IMR-90 (cell line): ENCODE measurements at regions not wholly inside any gene's neighbourhood (a gene's known extent, or its start where the extent isn't known, plus 50 kb on each side); places are given as distances from the start of the nearest gene placed in this dataset.

Experiments used
- ATAC-seq: fragments of 200-7000 bp; cut with Tn5 transposase; 2 replicates; pipeline ENCODE4 v1.9.1; 2020; ENCODE audit warnings: low read depth, mild to moderate bottlenecking, moderate library complexity
- BruUV-seq: library from RNA; stranded (reverse); fragments of 400-500 nt; replicated peaks from 2 replicates; lab custom pipeline; 2021; lab: Mats Ljungman, UMichigan
- CTCF ChIA-PET: fragments of 300-600 bp; formaldehyde crosslinking; extraction: SDS; loops from one replicate; lab custom pipeline; 2021; ENCODE audit warnings: antibody characterized with exemption; lab: Yijun Ruan, JAX
- POLR2A ChIA-PET: fragments of 300-600 bp; sonication (Branson Sonifier 250); formaldehyde crosslinking; loops from one replicate; lab custom pipeline; 2022; ENCODE audit warnings: antibody characterized with exemption; ENCODE audit not compliant: unreplicated experiment; lab: Charles Lee
- DNase-seq: peaks from one replicate; pipeline ENCODE4 v3.0.0; 2013
- H2AFZ ChIP-seq: replicated peaks from 2 replicates; pipeline ENCODE3; 2013; ENCODE audit warnings: low read length, mild to moderate bottlenecking; ENCODE audit not compliant: poor library complexity
- H2AK5ac ChIP-seq: 2 replicates; pipeline ENCODE4 v1.6.1; 2013; ENCODE audit warnings: low read depth, low read length, inconsistent platforms
- H2AK9ac ChIP-seq: replicated peaks from 2 replicates; pipeline ENCODE3; 2013; ENCODE audit warnings: mild to moderate bottlenecking, low read depth, low read length, moderate library complexity; ENCODE audit not compliant: poor library complexity
- H2BK120ac ChIP-seq: 2 replicates; pipeline ENCODE4 v1.6.1; 2013; ENCODE audit warnings: low read depth, low read length, inconsistent platforms
- H2BK15ac ChIP-seq: 3 replicates; pipeline ENCODE4 v1.6.1; 2013; ENCODE audit warnings: low read depth, low read length, inconsistent platforms
- H2BK20ac ChIP-seq: 2 replicates; pipeline ENCODE4 v1.6.1; 2013; ENCODE audit warnings: low read depth, mild to moderate bottlenecking, inconsistent platforms, low read length, moderate library complexity
- H2BK5ac ChIP-seq: 2 replicates; pipeline ENCODE4 v1.6.1; 2013; ENCODE audit warnings: mild to moderate bottlenecking, low read depth, low read length, inconsistent platforms; ENCODE audit not compliant: poor library complexity, severe bottlenecking
- H3K14ac ChIP-seq: replicated peaks from 2 replicates; pipeline ENCODE4 v1.6.1; 2013; ENCODE audit warnings: low read depth, low read length, inconsistent platforms
- H3K18ac ChIP-seq: 2 replicates; pipeline ENCODE4 v1.6.1; 2013; ENCODE audit warnings: low read depth, low read length, control low read depth
- H3K23ac ChIP-seq: 2 replicates; pipeline ENCODE4 v1.6.1; 2013; ENCODE audit warnings: low read depth, low read length, inconsistent platforms
- H3K27ac ChIP-seq: 2 replicates; pipeline ENCODE4 v1.5.1; 2013; ENCODE audit warnings: mild to moderate bottlenecking, control low read depth, low read length; ENCODE audit not compliant: insufficient read depth
- H3K27me3 ChIP-seq: 2 replicates; pipeline ENCODE4 v1.6.1; 2013; ENCODE audit warnings: low read length; ENCODE audit not compliant: control insufficient read depth, insufficient read depth
- H3K36me3 ChIP-seq: 2 replicates; pipeline ENCODE4 v1.6.1; 2013; ENCODE audit warnings: low read length, mixed read lengths; ENCODE audit not compliant: control insufficient read depth, insufficient read depth
- H3K4ac ChIP-seq: 2 replicates; pipeline ENCODE4 v1.6.1; 2013; ENCODE audit warnings: low read depth, low read length, inconsistent platforms
- H3K4me1 ChIP-seq: 2 replicates; pipeline ENCODE4 v1.6.1; 2013; ENCODE audit warnings: low read length, mixed read lengths; ENCODE audit not compliant: control insufficient read depth, insufficient read depth
- H3K4me2 ChIP-seq: 2 replicates; pipeline ENCODE4 v1.6.1; 2013; ENCODE audit warnings: low read depth, mild to moderate bottlenecking, control low read depth, low read length, moderate library complexity
- H3K4me3 ChIP-seq: 2 replicates; pipeline ENCODE4 v1.5.1; 2013; ENCODE audit warnings: low read depth, mild to moderate bottlenecking, control low read depth, low read length, moderate library complexity; ENCODE audit not compliant: insufficient read depth
- H3K56ac ChIP-seq: 2 replicates; pipeline ENCODE4 v1.6.1; 2013; ENCODE audit warnings: low read length, inconsistent platforms; ENCODE audit not compliant: insufficient read depth; ENCODE audit errors: extremely low read depth
- H3K79me1 ChIP-seq, 2 experiments: 2 replicates each; pipeline ENCODE4 v1.6.1; 2013; ENCODE audit warnings: low read length in 2 of 2, inconsistent platforms in 1 of 2, low read depth in 1 of 2
- H3K9ac ChIP-seq: 2 replicates; pipeline ENCODE4 v1.6.1; 2013; ENCODE audit warnings: low read depth, low read length, control low read depth
- H3K9me1 ChIP-seq: 2 replicates; pipeline ENCODE4 v1.6.1; 2013; ENCODE audit warnings: low read length, inconsistent platforms; ENCODE audit not compliant: insufficient read depth
- H3K9me3 ChIP-seq: 2 replicates; pipeline ENCODE4 v1.6.1; 2013; ENCODE audit warnings: low read length; ENCODE audit not compliant: control insufficient read depth, insufficient read depth
- H4K20me1 ChIP-seq: 2 replicates; pipeline ENCODE4 v1.6.1; 2013; ENCODE audit warnings: low read length, inconsistent platforms; ENCODE audit not compliant: insufficient read depth
- H4K5ac ChIP-seq: 2 replicates; pipeline ENCODE4 v1.6.1; 2013; ENCODE audit warnings: mild to moderate bottlenecking, low read depth, low read length, control low read depth
- H4K8ac ChIP-seq, 2 experiments: 2 replicates each; pipeline ENCODE4 v1.6.1; 2013; ENCODE audit warnings: low read depth in 2 of 2, low read length in 2 of 2, control low read depth in 1 of 2, inconsistent platforms in 1 of 2
- H4K91ac ChIP-seq: 2 replicates; pipeline ENCODE4 v1.6.1; 2013; ENCODE audit warnings: low read depth, low read length, inconsistent platforms; ENCODE audit not compliant: insufficient read depth
- CEBPB ChIP-seq: IDR thresholded peaks from 2 replicates; pipeline ENCODE4 v1.6.1; 2012; ENCODE audit warnings: low read depth, low read length, improper control_type of control experiment
- CTCF ChIP-seq: conservative IDR thresholded peaks from 2 replicates; pipeline ENCODE4 v1.5.1; 2012; ENCODE audit warnings: mild to moderate bottlenecking, low read depth, low read length, improper control_type of control experiment
- ELK1 ChIP-seq: fragments of 150-350 bp; IDR thresholded peaks from 2 replicates; pipeline ENCODE4 v1.6.1; 2016; ENCODE audit warnings: low read depth, mild to moderate bottlenecking, low read length, moderate library complexity, borderline replicate concordance
- MAFK ChIP-seq: IDR thresholded peaks from 2 replicates; pipeline ENCODE4 v1.6.1; 2012; ENCODE audit warnings: low read depth, low read length, improper control_type of control experiment
- MAZ ChIP-seq: IDR thresholded peaks from 2 replicates; pipeline ENCODE4 v1.6.1; 2012; ENCODE audit warnings: low read depth, mild to moderate bottlenecking, low read length, improper control_type of control experiment, moderate library complexity, borderline replicate concordance
- MXI1 ChIP-seq: IDR thresholded peaks from 2 replicates; pipeline ENCODE4 v1.6.1; 2012; ENCODE audit warnings: low read depth, mild to moderate bottlenecking, low read length, moderate library complexity, borderline replicate concordance
- NFE2L2 ChIP-seq: fragments of 150-350 bp; IDR thresholded peaks from 2 replicates; pipeline ENCODE4 v1.6.1; 2016; ENCODE audit warnings: low read depth, mild to moderate bottlenecking, low read length
- POLR2A ChIP-seq: IDR thresholded peaks from 2 replicates; pipeline ENCODE4 v1.6.1; 2012; ENCODE audit warnings: mild to moderate bottlenecking, low read depth, low read length
- RAD21 ChIP-seq: IDR thresholded peaks from 2 replicates; pipeline ENCODE4 v1.6.1; 2012; ENCODE audit warnings: low read length, improper control_type of control experiment
- RCOR1 ChIP-seq: IDR thresholded peaks from 2 replicates; pipeline ENCODE4 v1.6.1; 2012; ENCODE audit warnings: mild to moderate bottlenecking, low read length, improper control_type of control experiment; ENCODE audit not compliant: insufficient replicate concordance
- USF2 ChIP-seq: fragments of 150-350 bp; IDR thresholded peaks from 2 replicates; pipeline ENCODE4 v1.6.1; 2017; ENCODE audit warnings: mild to moderate bottlenecking, antibody characterized with exemption, low read length, low read depth
- WGBS, 2 experiments: methylation state at CpG; one replicate each; pipeline versions ENCODE4 v1.1.5 to v1.1.7; 2013; ENCODE audit warnings: missing lambda C conversion rate in 2 of 2; ENCODE audit not compliant: insufficient read length in 1 of 2; ENCODE audit errors: extremely low coverage in 2 of 2; 5-methylcytosine and 5-hydroxymethylcytosine counted together
- dilution Hi-C: fragments of 300-500 bp; cut with HindIII; formaldehyde crosslinking; loops from one replicate; pipeline ENCODE4 v1.14.3; 2018; ENCODE audit warnings: low sequenced_read_pairs; ENCODE audit not compliant: unreplicated experiment
- in situ Hi-C: fragments of 300-500 bp; cut with MboI; formaldehyde crosslinking; loops from 3 replicates; pipeline ENCODE4 v1.14.3; 2019; ENCODE audit warnings: low sequenced_read_pairs, inconsistent platforms, mixed read lengths
- intact Hi-C: fragments of 100-400 bp; cut with micrococcal nuclease; formaldehyde crosslinking; loops from 2 replicates; pipeline ENCODE4 v1.10.0; 2022

- Histone ChIP-seq H4K91ac (no peak overlapping the region), H3K14ac (no peak overlapping the region), H4K8ac (no peak overlapping the region), H3K4me3 (no peak overlapping the region), H3K9ac (no peak overlapping the region), H2BK5ac (no peak overlapping the region), H3K9me3 (no peaks in the 10 kb centered on the region), H2AFZ (no peak overlapping the region), H3K56ac (no peak overlapping the region), H3K4ac (no peak overlapping the region), H3K4me2 (no peak overlapping the region), H3K4me1 (peaks cover 4% of the 10 kb centered on the region; the same call in 1 of the 2 replicates), H4K5ac (no peak overlapping the region), H3K23ac (no peak overlapping the region), H2AK9ac (no peak overlapping the region), H3K36me3 (no peaks in the 10 kb centered on the region), H3K79me1 (no peaks in the 10 kb centered on the region), H2AK5ac (no peak overlapping the region), H3K27ac (no peak overlapping the region), H4K20me1 (no peaks in the 10 kb centered on the region), H2BK15ac (no peak overlapping the region), H2BK120ac (no peak overlapping the region), H3K18ac (no peak overlapping the region), H3K27me3 (no peaks in the 10 kb centered on the region), H2BK20ac (no peak overlapping the region), H3K9me1 (no peaks in the 10 kb centered on the region)
- no peak for DNase-seq
- no peak for ATAC-seq
- dilution Hi-C loops (no loop called here), in situ Hi-C loops (no loop called here), intact Hi-C loops (no loop called here)
- no CpG with 5 or more reads among the region's 1 CpG for WGBS, 2 experiments
- TF ChIP-seq USF2, result no peak
- TF ChIP-seq CEBPB, result no peak
- TF ChIP-seq NFE2L2, result no peak
- no peak for TF ChIP-seq ELK1
- TF ChIP-seq MXI1, result no peak
- no peak for TF ChIP-seq POLR2A
- no peak for TF ChIP-seq RAD21
- TF ChIP-seq MAFK, result no peak
- TF ChIP-seq MAZ, result no peak
- TF ChIP-seq RCOR1, result no peak
- no peak for TF ChIP-seq CTCF
- CTCF ChIA-PET, result interaction anchor here (0.6 kb wide), 1 partner anchor 106 kb away, joined by 4 read pairs; no protein-coding TSS in a partner anchor
- POLR2A ChIA-PET, result no interaction called here
- BruUV-seq, result no TSS peak
Measured at GRCh38 chr12:42868291-42868690, 278.7 kb upstream of the PRICKLE1 start.
